Eye (tissue), 1 donor: ENCODE measurements at regions not wholly inside any gene's neighbourhood (a gene's known extent, or its start where the extent isn't known, plus 50 kb on each side); places are given as distances from the start of the nearest gene placed in this dataset.
"Not testable (repeated sequence)": the region's sequence is repeated elsewhere in the genome, so short reads cannot be mapped to it uniquely, and the experiment has no call there.

ENCODE experiments used
- DNase-seq: peaks from one replicate; pipeline ENCODE4 v3.0.0-alpha.2; 2015

DNA sequence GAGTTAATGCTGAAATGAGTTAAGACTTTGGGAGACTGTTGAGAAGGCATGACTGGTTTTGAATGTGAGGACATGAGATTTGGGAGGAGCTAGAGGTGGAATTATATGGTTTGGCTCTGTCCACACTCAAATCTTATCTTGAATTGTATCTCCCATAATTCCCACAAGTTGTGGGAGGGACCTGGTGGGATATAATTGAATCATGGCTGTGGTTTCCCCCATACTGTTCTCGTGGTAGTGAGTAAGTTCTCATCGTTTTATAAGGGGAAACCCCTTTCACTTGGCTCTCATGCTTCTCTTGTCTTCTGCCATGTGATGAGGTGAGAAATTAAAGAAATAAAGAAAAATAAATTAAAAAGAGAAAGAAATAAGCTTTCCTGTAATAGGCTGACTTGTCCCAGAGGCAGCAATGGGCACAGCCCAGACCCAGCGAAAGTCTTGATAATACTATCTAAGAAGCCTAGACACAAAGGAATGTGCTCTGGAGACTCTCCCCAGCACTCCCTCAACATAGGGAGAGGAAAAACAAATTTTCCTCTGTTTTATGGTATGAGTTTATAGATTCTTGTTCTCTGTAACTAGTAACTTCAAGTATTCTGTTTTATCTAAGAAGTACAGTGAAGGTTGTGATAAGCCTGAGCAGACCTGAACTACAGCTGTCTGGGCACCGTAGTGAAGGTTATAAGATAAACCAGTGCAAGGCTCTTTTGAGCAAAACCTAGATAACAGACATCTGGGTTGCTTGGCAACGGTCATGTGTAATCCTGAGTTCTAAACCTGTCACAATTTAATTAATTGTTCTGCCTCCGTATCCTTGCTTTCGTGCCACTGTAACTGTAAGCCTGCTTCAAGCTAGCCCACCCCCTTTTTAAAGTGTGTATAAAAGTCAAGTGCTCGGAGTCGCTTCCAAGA is 88.9 kb upstream of the ECI2 start:
- DNase-seq = no peak

DNA sequence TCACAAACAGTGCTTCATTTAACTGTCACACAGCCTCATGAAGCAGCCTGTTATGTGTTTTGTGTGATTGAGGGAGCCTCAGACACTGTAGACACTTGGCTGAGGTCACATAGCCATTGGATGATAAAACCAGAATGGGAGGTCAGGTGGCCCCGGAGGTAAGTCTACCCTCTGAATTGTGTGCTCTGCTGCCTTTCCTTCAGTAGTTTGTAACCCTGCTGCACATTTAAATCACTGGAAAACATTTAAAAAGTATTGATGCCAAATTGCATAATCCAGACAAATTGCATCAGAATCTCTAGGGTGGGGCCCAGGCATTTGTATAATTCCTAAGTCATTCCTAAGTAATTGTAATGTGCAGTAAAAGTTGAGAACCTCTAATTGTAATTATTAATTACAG is 85.2 kb upstream of the ECI2 start:
- DNase-seq = no peak

DNA sequence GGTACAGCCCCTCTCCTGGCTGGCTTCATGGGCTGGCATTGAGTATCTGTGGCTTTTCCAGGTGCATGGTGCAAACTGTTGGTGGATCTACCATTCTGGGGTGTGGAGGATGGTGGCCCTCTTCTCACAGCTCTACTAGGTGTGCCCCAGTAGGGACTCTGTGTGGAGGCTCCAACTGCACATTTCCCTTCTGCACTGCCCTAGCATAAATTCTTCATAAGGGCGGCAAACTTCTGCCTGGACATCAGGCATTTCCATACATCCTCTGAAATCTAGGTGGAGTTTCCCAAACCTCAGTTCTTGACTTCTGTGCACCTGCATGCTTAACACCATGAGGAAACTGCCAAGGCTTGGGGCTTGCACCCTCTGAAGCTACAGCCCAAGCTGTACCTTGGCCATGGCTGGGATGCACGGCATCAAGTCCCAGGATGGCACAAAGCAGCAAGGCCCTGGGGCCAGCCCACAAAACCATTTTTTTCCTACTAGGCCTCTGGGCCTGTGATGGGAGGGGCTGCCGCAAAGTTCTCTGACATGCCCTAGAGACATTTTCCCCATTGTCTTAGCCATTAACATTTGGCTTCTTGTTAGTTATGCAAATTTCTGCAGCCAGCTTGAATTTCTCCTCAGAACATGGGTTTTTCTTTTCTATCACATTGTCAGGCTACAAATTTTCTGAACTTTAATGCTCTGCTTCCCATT is 83.4 kb upstream of the ECI2 start:
- DNase-seq = not testable (repeated sequence)

DNA sequence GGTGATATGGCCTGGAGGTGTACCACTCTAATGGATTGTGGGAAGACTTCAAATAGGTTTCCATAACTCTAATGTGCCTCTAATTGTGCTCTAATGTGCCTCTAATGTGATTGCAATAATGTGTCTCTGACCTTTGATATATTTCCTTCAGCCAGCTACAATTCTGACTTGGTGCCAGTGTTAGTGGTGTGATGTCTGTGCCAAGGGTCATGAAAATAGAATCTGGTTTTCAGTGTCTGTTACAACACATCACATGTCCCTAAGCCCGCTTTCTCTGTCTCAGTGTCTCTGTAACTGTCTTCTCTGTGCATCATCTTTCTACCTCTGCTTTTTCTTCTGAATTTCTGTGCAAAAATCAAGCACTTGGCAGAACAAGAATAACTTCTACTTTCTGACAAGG is 77.2 kb upstream of the ECI2 start:
- no peak for DNase-seq

DNA sequence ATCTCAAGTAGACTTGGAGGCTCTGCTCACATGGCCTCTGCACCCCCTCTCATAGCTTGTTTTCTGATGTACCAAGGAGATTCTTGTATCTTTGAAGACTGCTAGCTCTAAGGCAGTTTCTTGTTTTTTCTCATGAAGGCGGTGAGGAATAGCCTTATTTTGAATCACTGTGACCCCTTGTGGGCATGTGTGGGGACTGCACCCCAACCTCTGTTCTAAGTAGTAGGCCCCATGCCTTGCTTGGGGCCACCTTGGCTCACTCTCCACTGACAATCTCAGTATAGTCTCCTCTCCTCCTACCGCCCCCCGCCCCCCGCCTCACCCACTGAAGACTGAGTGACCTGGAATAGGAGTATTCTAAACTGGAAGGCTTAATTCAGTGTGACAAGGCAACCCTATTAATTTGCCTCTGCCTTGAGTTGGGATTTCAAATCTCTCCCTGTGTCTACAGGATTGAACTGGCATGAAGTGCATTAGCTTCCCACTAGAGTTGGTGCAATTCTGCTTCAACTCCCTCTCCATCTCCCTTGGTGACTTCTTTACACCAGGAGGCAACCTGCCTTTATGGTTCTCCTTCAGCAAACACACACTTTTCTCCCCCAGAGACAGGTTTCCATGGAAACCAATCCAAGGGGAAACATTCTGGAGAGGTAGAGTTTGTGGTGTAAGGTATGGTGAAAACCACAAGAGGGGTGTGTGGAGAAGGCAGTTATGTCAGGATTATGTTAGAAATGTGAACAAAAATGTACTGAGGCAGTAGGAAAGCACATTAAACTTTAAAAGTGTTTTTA is 75.4 kb upstream of the ECI2 start:
- DNase-seq = peak; percentile 81

DNA sequence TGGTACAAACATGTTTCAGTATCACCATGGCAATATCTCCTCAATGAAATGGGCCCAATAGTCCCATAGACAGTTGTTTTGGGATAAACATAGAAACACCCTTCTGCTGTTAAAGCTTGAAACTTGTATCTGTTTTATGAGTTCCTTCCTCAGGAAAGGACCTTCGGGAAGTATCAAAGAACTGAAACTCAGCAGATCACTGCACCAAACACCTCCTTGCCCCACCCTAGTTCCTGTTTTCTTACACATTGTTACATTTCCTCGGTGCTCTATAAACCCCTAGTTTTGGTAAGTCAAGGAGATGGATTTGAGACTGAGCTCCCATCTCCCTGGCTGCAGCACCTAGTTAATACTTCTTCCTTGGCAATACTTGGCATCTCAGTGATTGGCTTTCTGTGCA is 73.8 kb upstream of the ECI2 start:
- DNase-seq = no peak

DNA sequence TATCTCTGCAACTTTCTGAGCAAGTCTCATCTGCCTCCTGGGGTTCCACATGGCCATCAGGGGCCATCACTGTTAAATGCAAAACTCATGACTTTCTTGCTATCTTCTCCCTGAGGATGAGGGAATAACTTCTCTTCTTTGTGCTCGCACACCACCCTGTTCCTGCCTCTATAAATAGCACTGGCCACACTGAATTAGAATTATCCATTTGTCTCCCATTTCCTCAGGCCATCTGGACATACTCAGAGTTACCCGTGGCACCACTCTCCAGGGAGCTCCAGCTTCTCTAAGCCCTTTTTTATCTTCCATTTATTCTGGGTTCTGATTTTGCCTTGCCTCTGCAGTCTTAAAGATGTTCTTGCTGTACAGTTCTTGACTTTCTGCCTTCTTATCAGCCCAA is 72.8 kb upstream of the ECI2 start:
- DNase-seq = no peak

DNA sequence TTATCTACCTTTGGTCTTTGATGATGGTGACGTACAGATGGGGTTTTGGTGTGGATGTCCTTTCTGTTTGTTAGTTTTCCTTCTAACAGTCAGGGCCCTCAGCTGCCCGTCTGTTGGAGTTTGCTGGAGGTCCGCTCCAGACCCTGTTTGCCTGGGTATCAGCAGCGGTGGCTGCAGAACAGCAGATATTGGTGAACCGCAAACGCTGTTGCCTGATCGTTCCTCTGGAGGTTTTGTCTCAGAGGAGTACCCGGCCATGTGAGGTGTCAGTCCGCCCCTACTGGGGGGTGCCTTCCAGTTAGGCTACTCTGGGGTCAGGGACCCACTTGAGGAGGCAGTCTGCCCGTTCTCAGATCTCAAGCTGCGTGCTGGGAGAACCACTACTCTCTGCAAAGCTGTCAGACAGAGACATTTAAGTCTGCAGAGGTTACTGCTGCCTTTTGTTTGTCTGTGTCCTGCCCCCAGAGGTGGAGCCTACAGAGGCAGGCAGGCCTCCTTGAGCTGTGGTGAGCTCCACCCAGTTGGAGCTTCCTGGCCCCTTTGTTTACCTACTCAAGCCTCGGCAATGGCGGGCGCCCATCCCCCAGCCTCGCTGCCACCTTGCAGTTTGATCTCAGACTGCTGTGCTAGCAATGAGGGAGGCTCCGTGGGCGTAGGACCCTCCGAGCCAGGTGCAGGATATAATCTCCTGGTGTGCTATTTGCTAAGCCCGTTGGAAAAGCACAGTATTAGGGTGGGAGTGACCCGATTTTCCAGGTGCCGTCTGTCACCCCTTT is 68.5 kb upstream of the ECI2 start:
- not testable (repeated sequence) for DNase-seq

DNA sequence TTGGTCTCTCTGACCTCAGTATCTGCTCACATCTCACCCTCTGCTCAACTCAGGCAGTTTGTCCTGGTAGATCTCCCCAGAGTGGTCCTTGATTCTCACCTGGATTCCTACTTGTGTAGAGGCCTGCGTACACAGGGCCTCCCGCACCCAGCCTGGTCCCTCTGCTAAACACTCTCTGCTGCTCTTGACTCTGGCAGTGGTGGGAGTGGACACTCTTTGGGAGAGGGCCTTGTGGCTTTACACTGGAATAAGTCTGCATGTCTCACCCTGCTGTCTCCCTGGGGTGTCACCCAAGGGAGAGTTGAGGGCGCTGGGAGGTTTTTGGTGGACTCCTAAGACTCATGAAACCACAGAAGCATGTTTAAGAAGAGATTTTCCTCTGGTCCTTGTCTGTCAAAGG is 57.3 kb upstream of the ECI2 start:
- no peak for DNase-seq

DNA sequence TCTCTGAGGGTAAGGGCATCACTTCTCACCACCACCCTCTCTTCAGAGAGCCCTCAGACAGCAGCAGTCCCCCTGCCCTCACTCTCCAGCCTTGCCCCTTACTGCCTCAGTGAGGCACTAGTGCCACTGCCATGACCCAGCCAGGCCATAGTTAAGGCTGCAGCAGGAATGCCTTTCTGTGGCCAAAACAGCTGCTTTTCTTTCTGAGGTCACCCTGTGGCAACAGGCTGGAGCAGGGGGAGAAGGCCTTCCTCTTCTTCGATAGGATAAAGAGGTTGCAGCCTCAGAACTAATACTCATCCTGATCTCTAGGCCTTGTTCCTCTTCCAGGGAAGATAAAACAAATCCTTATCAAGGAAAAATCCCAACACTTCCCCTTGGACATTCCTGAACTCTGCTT is 56.8 kb upstream of the ECI2 start:
- DNase-seq = no peak

DNA sequence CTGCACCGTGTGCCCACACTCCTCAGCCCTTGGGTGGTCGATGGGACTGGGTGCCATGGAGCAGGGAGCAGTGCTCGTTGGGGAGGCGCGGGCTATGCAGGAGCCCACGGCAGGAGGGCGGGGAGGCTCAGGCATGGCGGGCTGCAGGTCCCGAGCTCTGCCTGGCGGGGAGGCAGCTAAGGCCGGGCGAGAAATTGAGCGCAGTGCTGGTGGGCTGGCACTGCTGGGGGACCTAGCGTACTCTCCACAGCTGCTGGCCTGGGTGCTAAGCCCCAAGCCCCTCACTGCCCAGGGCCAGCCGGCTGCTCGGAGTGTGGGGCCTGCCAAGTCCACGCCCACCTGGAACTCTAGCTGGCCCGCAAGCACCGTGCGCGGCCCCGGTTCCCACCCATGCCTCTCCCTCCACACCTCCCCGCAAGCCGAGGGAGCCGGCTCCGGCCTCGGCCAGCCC is 55.9 kb upstream of the ECI2 start:
- no peak for DNase-seq

DNA sequence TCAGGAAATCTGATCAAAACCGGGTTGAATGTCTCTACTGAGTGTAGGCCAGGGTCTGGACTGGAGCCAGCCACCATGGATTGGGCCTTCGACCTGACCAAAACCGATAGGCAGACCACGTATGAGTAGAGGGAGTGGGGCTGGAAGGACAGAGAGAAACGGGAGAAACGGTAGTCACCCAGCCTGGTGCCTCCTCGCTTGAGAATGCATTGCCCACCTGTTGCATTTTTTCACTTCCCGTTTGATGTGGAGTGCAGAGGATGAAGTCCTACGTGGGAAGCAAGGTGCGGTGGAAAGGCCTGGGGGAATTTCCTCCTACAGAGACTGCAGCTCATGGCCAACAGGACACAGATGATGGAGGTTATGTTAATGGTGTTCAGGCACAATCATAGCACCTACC is 53.9 kb upstream of the ECI2 start:
- DNase-seq = no peak

DNA sequence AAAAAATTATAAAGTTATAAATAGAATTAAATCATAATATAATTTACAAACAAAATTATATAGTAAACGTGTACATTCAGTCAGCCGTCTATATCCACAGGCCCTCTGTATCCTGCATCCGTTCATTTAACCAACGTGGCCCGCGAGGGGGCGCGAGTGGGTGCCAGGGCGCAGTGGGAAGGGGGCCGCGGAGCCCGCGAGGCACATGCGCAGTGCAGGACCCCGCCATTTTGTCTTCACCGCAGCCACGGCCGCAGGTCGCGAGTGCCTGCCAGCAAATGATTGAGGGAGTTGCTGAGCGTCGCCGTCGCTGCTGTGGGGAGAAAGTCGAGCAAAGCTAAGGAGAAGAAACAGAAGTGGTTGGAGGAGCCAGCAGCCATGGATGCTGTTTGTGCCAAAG is 53.4 kb upstream of the ECI2 start:
- no peak for DNase-seq

DNA sequence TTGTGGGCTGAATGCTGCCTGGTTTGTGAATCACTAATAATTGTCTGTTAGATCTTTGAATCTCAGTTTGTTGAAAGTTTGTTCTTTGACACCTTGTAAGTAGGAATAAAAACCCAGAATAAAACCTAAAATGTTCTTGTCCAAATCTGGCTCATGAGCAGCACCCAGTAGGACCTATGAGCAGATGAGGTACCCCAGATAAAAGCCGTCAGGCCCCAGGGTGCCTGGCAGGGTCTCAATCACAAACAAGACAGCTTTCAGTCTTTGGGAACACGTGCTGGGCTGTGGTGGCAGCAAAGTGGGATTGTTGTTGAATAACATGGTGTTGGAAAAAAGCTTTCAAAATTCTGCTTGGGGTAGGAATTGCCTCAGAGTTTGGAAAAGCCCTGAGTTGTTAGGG is 52.1 kb upstream of the ECI2 start:
- DNase-seq = no peak

DNA sequence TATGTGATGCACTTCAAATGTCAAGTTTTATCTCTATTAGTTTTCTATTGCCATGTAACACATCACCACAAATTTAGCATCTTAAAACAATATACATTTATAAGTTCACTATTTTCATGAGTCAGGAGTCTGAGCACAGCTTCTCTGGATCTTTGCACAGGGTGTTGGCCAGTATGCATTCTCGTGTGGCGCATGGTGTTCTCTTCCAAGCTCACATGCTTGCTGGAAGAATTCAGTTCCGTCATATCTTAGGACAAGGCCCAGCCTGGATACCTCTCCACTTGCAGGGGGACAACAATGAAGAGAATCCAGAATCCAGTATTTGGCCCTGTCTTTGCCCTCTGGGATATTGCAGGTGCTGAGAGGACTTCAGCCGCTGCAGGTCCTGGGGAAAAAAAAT is 51.0 kb upstream of the ECI2 start:
- no peak for DNase-seq

DNA sequence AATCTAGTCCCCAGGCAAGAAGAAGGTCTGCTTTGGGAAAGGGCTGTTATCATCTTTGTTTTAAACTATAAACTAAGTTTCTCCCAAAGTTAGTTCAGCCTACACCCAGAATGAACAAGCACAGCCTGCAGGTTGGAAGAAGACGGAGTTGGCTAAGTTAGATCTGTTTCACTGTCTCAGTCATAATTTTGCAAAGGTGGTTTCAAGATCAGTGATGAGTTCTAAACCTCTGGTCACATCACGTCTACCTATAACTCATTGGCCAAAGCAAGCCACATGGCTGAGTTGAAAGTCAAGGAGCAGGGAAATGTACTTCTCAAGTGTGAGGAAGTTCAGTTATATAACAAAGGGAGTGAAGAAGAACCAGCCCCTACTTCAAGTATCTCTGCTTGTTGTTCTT is 50.5 kb upstream of the ECI2 start:
- DNase-seq = no peak

DNA sequence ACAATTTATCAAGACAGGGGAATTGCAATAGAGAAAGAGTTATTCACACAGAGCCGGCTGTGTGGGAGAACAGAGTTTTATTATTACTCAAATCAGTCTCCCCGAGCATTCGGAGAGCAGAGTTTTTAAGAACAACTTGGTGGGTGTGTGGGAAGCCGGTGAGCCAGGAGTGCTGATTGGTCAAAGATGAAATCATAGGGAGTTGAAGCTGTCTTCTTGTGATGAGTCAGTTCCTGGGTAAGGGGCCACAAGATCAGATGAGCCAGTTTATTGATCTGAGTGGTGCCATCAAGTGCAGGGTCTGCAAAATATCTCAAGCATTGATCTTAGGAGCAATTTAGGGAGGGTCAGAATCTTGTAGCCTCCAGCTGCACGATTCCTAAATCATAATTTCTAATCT is 50.0 kb upstream of the ECI2 start:
- no peak for DNase-seq
